Omental fat pad (tissue), 3 donors: ENCODE measurements at regions not wholly inside any gene's neighbourhood (a gene's known extent, or its start where the extent isn't known, plus 50 kb on each side); places are given as distances from the start of the nearest gene placed in this dataset.

Experiments used
- ATAC-seq: fragments of 150-250 bp; one replicate; pipeline ENCODE4 v1.9.1; 2016; ENCODE audit warnings: mild to moderate bottlenecking, moderate library complexity; ENCODE audit not compliant: low FRiP score
- DNase-seq: peaks from one replicate; pipeline ENCODE4 v3.0.0-alpha.2; 2019; ENCODE audit warnings: low spot score
- CTCF ChIP-seq, 3 donors: fragments of 450-650 bp; IDR thresholded peaks; one replicate each; pipeline ENCODE4 v1.5.1; 2016 to 2017; ENCODE audit warnings: antibody characterized with exemption in 3 of 3, mild to moderate bottlenecking in 3 of 3, moderate library complexity in 2 of 3

- DNase-seq (no peak), ATAC-seq (no peak)
- no peak for TF ChIP-seq CTCF (IDR thresholded peaks at IDR 0.05)
These were observed 302.2 kb downstream of the DIRAS2 start for GRCh38 chr9:90340421-90340820.

- TF ChIP-seq CTCF (IDR thresholded peaks at IDR 0.05): no peak
- no peak for DNase-seq
- ATAC-seq: no peak
These were observed 300.0 kb downstream of the DIRAS2 start for GRCh38 chr9:90342607-90343006.

- TF ChIP-seq CTCF (IDR thresholded peaks at IDR 0.05): no peak
- DNase-seq (no peak), ATAC-seq (no peak)
These were observed 299.3 kb downstream of the DIRAS2 start for GRCh38 chr9:90343366-90343765.

GRCh38 chr9:90343991-90344390, 298.6 kb downstream of the DIRAS2 start:
- no peak for DNase-seq
- TF ChIP-seq CTCF (IDR thresholded peaks at IDR 0.05): no peak
- ATAC-seq: no peak

- no peak for ATAC-seq
- no peak for DNase-seq
- no peak for TF ChIP-seq CTCF (IDR thresholded peaks at IDR 0.05)
These were observed 277.0 kb downstream of the DIRAS2 start for GRCh38 chr9:90365666-90366065.

- ATAC-seq (no peak), DNase-seq (no peak)
These were observed 274.4 kb downstream of the DIRAS2 start for GRCh38 chr9:90368241-90368640.

GRCh38 chr9:90368928-90369327, 273.7 kb downstream of the DIRAS2 start:
- no peak for TF ChIP-seq CTCF (IDR thresholded peaks at IDR 0.05)
- ATAC-seq: no peak
- no peak for DNase-seq

More at GRCh38 chr9:90368241-90368640, 274.4 kb downstream of the DIRAS2 start:
- TF ChIP-seq CTCF (IDR thresholded peaks at IDR 0.05): no peak
